ENCODE measurements at regions not wholly inside any gene's neighbourhood (a gene's known extent, or its start where the extent isn't known, plus 50 kb on each side); places are given as distances from the start of the nearest gene placed in this dataset.

DNA sequence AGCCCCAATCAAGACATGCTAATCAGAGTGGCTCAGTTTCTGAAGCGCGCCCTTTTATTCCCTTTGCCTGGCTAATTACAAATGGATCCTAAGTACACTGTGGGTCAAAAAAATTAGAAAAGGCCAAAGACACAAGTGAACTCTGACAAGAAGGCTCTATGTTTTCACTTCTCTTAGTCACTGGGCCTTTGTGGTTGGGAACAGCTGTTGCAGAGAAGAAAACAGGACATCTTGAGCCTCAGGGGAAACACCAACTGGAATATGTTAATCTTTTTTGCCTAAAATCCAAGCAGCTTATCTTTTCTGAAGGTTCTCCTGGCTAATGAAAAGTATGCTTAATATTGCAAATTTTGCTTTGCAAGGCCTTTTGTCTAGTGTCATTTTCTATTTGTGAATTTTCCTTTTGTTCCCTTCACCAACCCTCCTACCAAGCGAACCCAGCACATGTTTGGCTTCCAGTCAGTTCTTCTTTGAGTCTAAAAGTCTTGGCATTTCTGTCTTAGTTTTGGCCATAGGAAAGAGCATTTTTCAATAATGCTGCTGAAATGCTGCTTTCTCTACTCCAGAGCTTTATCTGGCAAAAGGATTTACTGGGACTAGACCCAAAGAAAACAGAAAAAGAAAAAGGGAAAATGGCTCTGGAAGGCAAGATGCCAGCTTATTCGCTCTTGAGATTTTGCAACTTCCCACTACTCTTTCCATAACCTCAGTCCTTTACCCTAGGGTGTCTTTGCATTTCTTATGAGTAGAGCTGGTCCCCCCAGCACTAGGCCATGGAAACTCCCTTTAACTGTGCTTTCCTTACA, 440.2 kb upstream of the ST6GAL2 start:
- no peak for DNase-seq

DNA sequence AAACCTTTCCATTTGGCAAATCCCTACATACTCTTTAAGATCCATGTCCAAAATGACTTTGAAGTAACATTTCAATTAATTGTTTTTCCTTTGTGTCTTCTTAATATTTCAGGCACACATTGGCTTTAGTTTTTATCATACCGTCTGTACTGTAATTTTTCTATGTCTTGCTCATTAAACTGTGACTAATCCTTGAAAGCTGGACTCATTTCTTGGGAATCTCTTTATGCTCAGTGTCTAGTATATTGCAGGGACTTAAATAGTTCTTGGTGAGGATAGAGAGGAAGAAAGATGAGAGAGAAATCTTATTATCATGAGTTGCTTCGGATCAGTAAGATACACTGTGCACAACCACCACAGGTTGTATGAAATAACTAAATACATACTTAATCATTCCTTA, 448.3 kb upstream of the ST6GAL2 start:
- no peak for DNase-seq

DNA sequence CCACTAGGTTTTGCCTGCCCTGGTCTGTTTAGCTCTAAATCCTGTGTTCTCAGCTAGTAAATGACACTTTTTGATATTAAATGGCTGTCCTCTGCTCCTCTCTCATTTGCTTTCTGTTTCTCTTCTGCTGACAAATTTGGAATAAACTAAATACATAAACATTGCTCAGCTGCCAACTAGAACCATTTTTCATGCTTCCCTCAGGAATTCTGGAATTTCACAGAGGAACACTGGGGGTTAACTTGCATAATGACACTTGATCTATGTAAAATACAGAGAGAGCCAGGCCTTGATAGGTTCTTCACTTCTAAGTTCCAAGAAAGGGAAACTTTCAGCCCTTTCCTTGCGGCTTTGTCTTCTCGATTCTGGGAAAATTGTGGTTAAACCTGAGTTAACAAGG, 450.6 kb upstream of the ST6GAL2 start:
- no peak for DNase-seq

DNA sequence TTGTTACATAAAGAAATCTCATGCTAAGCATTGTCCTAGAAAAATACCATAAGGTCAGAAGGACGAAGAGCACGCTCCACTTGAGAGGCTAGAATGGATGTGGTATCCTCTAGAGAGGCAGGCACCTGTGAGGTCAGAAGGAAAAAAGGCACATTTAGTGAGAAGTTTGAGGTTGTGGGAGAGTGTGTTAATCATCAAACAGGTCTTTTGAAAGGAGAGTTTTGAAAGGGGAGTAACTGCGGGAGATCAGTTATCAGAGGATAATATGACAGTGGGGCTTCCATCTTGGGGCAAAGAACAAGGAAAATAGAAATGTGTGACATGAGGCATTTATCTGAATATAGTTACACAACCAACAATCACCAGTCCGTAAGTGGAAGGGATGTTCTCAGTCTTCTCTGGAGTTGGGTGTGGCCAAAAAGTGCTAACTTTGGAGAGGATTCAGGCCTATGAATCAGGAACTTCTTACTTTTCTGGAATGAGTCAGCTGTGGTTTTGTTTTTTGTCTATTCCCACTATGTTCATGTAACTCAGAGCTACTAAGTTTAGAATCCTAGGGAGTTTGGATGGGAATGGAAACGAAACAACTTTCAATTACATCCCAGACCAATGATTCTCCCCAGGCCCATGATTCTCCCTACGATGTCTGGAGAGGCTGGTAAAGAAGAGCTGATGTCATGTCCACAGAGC, 451.4 kb upstream of the ST6GAL2 start:
- DNase-seq = no peak

DNA sequence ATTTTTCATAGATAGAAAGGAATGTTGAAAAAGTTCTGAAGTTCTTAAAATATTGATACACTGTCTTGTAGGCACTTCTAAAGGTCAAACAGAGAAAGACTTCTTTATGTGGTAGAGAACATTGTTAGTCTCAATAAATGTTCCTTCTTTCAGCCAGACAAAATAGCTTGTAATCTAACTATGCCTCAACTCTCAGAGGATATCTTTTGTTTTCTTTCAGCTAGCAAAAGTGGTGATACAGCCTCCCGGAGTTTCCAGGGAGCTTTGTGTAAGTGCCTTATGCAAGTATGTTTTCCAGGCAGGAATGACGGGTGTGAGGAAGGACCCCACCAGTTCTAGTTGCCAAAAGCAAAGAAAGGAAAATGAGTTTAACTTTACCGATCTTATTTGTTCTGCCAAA, 452.1 kb upstream of the ST6GAL2 start:
- no peak for DNase-seq

DNA sequence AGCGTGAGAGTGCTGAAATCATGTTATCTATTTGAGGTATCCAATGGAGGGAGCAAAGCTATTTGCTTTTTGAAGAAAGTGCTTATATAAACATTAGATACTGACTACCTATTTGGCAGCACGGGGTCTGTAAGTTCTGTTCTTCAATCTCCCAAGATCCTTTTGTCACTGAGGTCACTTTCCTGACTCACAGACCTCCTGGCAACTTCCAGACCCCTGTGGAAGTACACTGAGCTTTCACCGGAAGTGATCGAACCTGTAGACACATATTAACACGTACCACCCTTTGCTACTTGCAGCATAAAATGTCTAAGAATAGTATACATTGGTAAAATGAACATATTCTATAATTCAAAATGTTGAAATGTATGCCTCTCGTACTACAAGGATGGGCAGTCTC, 452.6 kb upstream of the ST6GAL2 start:
- no peak for DNase-seq

DNA sequence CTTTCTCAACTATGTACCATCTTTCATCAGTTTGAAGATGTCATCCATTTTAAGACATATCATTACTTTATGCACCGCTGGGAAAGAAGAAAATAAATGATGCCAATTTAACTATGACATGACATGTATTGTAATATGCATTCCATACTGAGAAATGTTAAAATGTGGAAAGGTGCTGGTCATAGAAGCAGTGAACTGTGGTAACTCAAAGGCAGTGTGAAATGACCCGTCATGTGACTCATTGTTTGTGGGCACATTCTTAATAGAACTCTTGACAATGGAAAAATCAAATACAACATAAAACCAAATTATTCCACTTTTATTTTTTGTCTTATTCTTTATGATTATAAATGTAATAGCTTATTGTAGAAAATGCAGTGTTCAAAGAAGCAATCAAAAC, 455.0 kb upstream of the ST6GAL2 start:
- no peak for DNase-seq

DNA sequence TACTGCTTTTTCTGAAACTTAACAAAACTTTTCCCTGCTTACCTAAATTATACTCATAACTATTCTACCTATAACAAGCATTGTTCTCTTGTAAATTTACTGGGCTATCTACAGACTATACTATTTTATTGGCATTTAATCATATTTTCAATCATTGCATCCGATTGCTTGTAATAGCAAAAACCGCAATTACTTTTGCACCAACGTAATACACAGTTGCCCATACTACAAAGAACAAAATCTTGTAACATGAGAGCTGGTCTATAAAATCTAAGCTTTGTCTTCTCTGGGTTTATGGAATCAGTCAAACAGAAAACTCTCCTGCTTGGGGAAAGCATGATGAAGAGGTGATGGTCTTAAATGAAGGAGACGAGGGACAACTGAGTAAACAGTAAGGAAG, 463.4 kb upstream of the ST6GAL2 start:
- no peak for DNase-seq

DNA sequence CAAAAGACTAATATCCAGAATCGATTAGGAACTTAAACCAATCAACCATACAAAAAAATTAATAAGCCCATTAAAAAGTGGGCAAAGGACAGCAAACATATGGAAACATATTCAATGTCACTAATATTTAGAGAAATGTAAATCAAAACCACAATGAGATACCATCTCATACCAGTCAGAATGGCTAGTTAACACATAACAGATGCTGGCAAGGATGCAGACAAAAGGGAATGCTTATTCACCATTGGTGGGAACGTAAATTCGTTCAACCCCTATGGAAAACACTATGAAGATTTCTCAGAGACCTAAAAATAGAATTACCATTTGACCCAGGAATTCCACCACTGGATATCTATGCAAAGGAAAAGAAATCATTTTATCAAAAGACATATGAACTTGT, 468.2 kb upstream of the ST6GAL2 start:
- DNase-seq = no peak

DNA sequence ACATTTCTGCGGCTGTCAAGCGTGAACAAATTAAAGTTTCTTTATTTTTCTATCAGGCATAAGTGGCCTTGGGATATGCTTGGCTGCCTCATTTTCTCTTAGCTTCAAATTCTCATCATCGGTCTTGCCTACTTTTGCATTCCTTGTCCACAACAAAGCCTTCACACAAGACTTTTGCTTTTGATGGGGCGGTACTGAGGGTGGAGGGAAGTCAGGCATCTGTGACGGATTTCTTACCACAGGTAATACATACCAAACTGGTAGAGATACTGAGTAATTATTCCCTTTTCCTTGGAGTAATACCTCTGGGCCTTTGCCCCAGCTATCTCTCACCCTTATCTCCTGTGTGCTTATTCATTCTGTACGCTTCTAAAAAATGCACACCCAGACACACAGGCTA, 468.3 kb upstream of the RGPD4 start:
- DNase-seq = no peak

DNA sequence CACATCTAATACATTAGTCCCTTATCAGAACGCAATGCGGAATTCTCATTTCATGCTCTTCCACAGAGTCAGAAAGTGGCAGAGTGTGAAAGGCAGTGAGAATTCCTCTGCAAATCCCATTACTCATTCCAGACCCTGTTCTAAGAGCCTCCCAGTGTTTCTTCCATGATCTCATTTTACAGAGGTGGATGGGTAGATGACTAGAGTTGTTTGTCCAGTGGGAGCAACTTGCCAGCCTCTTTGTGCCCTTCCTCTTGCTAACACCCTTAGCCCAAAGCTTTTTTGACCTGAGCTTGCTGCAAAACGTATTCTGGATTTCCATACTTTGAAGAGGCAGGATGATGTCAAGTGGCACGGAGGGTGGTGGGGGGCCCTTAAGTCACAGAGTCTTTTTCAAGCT, 467.7 kb upstream of the RGPD4 start:
- no peak for DNase-seq

DNA sequence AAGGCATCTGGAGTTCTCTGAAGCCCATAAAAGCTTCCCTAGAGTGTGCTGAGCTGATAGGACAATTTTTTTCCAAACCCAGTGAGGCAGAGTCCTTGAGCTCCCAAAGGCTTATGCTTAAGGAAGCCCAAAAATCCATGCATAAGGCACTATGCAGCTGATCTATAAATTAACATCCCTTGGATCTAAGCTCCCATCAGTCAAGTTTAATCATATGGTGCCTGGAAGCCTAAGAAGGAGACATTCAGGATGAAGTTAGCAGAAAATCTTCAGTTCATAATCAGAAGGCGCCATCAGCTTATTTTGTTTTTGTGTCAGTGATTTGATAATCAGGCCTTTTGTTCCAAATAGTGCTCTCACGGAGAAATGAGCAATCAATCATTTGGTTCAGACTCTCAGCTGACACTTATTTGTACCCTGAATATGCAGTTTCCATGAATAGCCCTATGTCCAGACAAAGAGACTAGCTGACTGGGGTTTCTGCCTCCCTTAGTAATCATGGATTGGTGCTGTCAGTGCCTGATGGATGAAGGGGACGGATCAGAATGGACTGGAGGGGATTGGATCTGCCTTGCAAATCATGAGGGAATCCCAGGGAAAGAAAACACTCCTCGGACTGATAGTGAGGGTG, 464.8 kb upstream of the RGPD4 start:
- DNase-seq = no peak

DNA sequence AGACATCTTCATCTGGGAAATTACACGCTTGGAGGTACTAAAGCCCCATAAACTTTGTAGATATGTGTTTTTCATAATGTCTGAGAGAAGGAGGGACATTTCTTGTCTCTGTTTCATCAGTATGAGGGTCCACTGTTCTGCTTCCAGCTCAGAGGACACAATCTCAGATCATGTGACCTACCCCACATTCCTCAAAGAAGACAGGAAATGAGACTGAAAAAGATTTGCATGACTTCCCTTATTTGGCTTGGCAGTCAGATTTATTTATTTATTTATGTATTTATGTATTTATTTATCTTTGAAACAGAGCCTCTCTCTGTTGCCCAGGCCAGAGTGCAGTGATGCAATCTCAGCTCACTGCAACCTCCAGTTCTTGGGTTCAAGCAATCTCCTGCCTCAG, 463.7 kb upstream of the RGPD4 start:
- no peak for DNase-seq

DNA sequence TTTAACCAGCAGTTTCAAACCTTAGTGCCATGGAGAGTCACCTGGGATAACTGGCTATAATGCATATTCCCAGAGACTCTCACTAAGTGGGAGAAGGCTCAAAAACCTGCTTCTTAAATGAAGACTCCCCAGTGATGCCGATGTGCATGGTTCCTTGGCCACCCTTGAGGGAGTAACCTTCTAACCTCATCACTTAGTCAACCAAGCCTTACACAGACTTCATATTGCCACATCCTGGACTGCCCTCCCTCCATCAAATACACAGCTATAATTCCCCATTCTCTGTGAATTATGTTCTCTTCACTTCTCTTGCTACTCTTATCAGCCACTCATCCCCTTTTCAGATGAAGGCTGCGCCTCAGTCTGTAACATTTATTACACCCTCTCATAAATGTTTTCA, 462.9 kb upstream of the RGPD4 start:
- DNase-seq = no peak

DNA sequence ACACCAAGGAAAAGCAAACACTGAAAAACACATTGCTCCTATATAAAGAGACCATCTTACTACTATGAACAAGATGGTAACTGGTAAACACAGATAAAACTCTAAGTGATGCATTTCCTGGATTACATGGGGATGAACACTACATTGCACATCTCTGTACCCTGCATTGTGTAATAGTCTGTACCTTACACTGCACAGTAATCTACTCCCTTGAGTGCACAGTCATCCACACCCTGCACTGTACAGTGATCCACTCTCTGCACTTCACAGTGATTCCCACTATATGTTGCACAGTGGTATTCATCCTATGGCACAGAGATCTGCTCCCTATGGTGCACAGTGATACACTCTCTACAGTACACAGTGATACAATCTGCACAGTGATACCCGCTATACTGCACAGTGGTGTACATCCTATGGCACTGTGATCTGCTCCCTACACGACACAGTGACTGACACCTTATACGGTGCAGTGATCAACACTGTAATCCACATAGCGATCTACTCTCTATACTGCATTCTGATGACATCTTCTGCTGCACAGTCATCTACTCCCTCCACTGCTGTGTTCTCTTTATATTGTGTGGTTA, 462.2 kb upstream of the RGPD4 start:
- DNase-seq = no peak

DNA sequence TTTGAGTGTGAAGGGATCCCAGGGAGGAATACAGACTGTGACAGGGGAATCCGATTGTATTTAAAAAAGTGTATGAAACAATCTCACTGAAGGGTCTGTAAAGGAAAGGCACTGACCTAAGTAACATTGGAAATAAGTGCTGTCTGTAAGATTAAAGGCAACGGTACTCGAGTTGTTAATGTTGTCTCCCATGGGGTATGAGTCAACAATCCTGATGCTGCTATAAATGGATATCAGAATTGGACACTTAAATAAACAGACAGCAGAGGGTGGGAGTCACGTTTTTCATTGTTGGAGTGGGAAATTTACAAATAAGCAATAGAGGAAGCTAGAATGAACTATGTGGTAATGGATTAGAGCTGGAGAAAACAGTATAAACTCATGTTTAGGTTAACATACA, 452.4 kb upstream of the RGPD4 start:
- DNase-seq = no peak

DNA sequence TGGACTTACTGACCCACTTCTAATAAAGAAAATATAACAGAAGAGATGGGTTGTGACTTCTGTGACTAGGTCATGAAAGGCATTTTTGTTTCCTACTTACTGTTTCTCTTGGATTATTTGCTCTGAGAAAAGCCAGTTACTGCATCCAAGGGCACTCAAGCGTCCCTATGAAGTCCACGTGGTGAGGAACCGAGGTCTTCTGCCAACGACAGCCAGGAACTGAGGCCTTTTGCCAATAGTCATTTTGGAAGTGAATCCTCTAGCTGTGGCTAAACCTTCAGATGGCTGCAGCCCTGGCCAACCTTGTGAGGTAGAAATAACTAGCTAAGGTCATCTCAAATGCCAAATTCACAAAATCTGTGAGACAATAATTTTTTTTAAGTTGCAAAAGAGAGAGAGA, 449.8 kb upstream of the RGPD4 start:
- DNase-seq = no peak

DNA sequence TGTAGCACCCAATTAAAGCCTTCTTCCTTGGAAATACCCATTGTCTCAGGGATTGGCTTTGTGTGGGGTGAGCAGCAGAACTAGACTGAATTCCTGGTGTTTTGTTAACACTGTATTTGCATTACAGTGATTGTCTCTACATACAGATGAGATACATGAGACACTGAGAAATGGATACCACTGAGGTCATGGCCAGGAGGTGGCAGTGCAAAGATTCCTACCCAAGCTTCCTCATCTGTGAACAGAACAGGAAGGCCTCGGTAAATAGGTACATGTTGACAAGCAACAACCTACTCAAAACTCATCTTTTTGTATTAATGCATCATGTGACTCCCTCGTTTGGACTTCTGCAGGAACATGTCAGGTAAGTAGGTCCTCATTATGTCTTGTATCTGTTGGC, 445.8 kb upstream of the RGPD4 start:
- no peak for DNase-seq

DNA sequence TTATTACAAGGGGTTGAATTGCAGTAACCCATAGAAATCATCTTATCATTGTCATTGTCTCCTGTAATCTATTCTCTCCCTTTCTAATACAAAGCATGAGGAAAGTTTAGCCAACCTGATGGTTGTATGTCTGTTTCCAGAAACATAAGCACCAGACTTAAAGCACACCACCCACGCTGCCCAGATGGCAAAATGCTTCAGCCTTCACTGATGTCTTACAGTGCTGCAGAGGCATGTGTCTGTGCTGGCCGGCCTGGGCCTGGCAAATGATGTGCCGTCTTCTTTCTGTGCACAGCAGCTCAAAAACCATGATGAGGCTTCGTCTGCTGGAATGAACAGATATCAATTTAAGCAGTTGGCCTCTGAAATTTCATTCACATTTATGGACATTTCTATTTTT, 443.0 kb upstream of the RGPD4 start:
- DNase-seq = no peak

DNA sequence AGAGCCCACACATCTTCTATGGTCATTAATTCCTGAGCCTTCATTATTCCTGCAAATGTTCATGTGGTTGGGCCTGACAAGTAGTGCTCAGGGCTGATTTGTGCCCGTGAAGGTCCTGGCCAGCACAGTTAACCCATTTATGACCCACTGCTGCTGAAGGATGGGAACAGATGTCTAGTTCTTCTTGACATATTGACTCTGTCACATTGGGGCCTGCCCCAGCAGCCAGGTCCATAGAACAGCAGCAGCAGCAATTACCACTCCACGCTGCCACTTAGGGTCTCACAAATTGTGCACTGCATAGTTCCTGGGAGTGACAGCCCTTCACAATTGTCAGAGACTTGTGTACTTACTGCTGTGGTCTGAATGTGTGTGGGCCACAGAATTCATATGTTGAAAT, 442.3 kb upstream of the RGPD4 start:
- DNase-seq = no peak

DNA sequence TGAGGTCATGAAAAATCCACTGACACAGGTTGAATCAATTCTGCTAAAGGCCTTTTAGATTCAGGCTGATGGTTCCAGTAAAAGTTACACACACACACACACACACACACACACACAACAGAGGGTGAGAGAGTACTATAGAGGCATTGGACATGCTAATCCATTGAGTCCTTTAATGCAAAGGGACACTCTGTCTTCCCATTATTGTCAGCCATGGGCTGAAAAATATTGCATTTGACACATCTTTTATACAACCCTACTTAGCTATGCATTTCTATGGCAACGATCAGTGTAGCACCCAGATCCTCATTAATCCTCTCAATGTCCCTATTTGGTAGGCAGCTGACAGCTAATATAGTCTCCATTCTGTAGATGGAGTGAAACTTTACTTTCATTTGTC, 440.8 kb upstream of the RGPD4 start:
- DNase-seq = no peak

DNA sequence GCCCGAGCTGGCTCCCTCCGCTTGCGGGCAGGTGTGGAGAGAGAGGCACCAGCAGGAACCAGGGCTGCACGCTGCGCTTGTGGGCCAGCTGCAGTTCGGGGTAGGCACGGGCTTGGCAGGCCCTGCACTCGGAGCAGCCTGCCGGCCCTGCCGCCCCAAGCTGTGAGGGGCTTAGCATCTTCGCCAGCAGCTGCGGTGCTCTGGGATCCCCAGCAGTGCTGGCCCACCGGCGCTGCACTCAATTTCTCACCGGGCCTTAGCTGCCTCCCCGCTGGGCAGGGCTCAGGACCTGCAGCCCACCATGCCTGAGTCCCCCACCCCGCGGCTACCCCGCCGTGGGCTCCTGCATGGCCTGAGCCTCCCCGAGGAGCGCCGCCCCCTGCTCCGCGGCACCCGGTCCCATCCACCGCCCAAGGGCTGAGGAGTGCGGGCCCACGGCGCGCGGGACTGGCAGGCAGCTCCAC, 434.4 kb upstream of the RGPD4 start:
- no peak for DNase-seq

DNA sequence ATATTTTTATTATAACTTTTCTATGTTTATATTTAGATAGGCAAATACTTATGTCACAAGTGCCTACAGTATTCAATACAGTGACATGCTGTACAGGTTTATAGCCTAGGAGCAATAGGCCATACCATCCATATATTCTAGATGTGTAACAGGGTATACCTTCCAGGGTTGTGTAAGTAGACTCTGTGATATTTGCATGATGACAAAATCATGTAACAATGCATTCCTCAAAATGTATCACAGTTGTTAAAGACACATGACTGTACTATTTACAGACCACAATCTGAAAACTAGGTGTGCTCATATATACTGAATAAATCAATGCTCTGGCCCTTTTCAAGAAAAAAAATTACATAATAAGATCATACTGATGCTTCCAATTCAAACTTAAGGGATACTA, 433.2 kb upstream of the RGPD4 start:
- no peak for DNase-seq

DNA sequence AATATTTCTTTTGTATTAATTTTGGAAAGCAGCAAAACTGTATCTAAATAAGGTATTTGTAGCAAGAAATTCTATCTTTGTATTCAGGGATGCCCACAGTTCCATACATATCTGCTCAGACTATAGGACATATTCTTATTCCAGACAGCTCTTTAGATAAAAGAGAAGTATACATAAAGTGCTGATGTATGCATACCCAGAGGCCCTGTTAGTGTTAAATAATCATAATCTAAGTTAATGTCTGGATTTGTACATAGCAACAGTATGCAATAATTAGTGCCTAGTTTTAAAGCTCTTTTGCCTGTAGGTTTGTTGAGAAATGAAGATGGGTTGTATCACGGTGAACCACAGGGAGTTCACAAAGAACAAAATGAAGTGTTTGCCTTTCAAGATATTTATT, 428.0 kb upstream of the RGPD4 start:
- DNase-seq = no peak

Measured in NCI-H510A (cell line).